EH (cell line): ENCODE measurements at regions not wholly inside any gene's neighbourhood (a gene's known extent, or its start where the extent isn't known, plus 50 kb on each side); places are given as distances from the start of the nearest gene placed in this dataset.

ENCODE experiments used
- DNase-seq: peaks from one replicate; pipeline ENCODE4 v3.0.0-alpha.2; 2015; ENCODE audit warnings: low read depth

DNA sequence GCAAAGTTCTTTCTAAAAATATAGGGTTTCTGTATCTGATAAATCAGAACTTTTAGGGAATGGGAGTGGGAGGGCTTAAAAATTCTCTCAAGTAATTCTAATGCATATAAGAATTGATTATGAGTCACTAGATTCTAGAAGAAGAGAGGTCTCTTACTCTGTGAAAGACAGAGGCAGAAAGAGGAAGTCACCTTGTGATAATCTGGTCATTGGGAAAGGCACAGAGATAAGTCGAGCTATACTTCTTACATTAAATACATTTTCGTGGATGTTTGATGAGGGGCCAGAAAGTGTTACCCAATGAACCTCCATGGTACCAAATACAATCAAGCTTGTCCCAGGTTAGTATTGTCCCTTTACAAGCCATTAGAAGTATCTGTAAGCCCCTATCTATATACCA is 134.4 kb downstream of the MAD2L1 start:
- DNase-seq = no peak

DNA sequence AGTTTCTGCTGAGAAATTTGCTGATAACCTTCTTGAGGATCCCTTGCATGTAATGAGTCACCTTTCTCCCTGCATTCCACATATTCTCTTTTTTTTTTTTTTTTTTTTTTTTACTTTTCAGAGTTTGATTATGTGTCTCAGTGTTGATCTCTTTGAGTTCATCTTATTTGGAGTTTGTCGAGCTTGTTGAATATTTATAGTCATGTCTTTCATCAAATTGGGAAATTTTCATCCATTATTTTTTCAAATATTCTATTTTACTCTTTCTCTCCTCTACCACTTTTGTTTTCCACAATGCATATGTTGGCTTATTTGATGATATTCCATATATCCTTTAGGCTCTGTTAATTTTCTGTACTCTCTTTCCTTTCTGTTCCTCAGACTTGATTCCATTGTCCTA is 136.1 kb downstream of the MAD2L1 start:
- no peak for DNase-seq

DNA sequence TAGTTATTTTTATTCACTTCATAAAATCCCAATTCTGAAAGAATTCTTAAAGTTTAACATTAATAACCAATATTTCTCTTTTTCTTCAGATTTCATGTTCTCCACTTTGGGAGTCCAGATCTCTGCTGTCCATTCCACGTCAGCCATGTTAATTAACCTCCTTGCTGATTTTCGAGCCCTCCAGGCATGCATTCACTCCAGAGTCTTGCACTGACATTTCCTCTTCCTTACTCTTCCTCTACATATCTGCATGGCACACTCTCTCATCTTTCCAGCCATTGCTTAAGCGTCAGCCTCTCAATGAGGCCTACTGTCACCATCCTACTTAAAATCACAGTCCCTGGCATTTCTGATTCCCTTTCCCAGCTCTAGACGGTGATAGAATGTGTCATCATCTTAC is 144.8 kb downstream of the MAD2L1 start:
- DNase-seq = no peak

DNA sequence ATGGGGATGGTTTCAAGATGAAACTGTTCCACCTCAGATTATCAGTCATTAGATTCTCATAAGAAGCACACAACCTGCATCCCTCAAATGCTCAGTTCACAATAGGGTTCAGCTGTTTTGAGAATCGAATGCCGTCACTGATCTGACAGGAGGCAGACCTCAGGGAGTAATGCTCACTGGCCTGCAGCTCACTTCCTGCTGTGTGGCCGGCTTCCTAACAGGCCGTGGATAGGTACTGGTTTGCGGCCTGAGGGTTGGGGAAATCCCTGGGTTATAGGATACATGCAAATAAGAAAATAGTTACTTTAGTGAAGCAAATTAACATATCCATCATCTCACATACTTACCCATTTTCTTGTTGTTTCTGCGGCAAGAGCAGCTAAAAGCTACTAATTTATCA is 160.4 kb downstream of the MAD2L1 start:
- DNase-seq = no peak

DNA sequence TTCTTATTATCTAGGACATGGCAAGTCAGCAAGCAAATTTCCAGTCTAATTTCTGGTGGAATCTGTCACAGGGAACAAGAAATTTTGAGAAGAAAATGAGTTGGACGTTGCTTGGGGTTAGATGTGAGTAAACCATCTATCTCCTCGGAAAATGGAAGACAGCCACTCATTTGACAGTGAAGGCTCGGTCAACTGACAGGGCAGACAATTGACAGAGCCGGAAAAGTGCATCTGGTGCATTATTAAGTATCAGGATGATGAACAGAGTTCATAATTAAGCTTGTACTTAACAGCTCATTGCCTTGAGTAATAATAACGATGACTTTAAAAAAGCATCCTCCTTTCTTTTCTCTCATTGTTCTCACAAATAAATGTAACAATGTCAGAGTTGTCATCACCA is 168.4 kb downstream of the MAD2L1 start:
- no peak for DNase-seq

DNA sequence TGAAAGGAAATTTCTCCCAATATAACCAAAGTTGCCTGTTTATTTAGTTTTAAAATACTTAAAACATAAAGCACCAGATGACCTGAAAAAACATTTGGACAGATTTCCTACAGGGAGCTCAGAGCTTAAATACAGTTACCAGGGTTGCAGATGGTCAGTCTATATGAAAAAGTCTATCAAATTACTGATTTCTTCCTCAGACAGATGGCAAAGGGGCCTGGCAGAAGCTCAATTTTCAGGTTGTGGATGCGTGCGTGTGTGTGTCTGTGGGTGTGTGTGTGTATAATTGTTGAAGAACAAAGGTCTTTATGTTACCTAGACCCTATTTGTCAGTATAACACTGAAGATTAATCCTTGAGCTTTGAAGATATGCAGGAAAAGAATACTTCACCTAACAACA is 169.4 kb downstream of the MAD2L1 start:
- no peak for DNase-seq

DNA sequence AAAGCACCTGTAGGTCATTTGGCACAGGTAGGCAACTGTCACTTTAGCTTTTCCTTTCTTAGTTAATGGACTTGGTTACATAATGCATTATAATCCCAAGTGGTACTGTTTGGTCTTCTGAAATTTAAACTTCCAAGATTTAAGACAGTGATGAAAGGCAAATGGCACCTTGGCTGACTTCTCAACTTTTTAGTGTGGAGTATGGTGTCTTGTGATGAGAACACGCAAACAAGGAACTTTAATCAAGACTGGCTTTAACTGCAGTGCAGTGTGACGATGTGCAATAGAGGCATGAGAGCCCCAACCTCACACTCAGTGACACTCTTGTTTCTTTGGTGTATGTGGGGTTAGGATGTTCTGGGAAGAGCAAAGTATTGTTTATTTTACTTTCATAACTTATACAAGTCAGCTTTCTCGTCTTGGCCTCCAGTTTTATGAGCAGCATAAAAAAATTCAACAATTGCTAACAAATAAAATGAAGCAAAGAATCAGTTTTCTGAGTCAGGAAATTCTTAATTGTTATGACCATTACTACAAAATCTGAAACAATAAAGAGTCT is 171.9 kb downstream of the MAD2L1 start:
- DNase-seq = peak; percentile 7

DNA sequence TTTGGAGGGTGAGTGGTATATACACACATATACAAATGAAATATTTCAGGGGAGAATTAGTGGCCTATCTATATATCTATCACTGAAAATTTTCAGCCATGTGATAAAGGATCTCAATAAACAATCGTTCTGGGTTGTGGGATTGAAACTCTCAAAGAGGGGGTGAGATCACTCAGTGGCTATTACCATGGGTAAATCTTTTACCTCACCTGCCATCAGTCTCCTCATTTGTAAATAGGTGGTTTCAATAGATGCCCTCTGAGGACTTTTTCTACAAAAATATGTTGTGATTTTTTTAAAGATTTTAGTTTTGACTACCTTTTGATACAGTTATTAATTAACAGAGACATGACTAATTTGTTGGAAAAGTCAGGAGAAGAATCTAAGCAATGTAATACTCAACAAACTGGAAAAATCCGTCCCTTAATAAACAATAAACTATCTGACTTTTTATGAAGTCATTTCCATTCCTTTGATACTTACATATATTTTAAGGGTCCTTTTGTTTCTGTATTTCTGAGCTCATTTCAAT is 192.8 kb downstream of the MAD2L1 start:
- DNase-seq = no peak

DNA sequence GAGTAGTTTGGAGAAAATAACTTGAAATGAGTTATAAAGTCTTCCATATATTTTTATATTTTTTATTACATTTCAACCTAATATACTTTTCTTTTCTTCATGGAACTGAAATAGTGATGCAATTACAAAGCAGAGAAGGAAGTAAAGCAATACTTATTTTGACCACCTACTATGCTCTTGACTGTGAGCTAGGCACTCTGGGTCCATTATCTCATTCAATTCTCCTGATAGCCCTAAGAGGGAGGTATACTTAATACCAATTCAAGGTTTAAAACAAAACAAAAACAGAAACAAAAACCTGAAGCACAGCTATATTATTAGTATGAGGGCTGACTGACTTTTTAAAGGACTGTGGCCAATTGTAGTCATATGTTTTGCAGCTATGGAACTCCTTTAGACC is 193.5 kb downstream of the MAD2L1 start:
- DNase-seq = no peak

DNA sequence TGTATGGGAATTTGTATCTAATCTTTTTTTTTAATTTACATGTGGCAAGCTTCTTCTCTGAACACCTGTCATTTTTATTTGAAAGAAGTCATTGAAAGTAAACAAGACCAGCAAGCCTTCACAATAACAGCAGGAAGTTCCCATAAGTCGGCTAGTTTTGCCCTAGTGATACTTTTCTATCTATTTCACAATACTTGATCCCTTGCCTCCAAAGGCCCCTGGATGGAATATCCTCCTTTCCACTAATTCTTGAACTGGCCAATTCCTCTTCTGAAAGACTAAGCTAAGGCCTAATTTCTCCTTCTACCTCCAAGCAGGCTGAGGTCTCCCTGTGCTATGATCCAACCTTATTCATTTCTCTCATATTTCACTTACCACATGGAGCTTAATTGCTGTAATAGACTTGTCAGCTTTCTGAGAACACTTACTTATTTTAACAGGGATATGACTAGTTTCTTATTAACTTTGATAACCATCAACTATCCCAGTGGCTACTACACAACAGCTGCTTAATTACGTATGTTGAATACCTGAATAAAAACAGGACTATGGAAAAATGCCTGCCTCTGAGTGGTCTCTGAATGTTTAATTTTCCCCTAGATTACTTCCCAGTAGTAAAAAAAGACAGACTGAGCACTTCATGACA is 194.2 kb downstream of the MAD2L1 start:
- no peak for DNase-seq

DNA sequence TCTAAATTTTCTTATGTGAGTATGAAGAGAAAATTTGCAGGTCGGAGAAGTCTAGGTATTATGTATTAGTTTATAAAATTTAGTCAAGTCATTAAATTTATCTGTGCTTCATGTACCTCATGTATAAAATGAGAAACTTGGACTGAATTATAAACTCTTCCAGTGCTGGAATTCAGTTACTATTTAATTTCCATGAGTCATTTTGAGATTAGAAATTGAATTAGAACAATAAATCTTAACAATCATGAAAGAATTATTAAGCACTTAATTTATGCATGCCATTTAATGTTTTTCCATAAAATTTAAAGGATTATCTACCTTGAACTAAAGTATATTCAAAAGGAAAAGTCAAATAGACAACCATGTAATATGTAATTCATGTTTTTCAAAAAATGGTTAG is 195.8 kb downstream of the MAD2L1 start:
- no peak for DNase-seq

DNA sequence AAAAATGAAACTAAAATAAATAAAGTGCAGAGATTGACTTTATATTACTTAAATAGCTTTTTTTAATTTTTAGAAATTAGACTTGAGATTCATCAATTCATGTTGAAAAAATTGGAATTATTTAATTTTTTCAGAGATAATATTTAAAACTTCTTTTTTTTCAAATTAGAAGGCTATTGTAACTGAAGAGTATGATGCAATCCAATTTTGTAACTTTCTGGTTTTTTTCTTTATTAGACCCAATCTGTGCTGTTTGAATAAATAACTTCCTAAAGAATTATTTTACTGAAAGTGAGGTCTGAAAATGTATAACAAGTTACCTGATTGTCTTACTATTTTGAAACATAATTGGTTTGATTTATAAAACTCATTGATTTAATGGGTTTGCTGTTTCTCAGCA is 200.9 kb downstream of the MAD2L1 start:
- DNase-seq = no peak

DNA sequence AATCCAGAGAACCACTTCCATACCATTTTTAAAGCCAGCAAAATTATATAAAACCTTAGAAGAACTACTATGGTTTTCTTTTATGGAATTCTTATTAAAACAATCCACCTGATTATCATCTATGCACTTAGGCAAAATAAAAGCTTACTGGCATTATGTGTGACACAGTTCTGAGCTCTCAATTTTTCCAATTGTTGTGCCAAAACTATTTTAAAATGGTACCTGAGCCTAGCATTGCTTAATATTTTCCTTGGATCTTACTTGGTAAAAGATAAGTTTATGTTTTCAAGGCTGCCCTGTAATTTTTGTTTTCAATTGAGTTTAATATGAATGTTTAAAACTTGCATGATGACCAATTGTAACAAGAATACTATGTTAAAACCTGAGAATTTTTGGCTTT is 201.3 kb downstream of the MAD2L1 start:
- DNase-seq = no peak

DNA sequence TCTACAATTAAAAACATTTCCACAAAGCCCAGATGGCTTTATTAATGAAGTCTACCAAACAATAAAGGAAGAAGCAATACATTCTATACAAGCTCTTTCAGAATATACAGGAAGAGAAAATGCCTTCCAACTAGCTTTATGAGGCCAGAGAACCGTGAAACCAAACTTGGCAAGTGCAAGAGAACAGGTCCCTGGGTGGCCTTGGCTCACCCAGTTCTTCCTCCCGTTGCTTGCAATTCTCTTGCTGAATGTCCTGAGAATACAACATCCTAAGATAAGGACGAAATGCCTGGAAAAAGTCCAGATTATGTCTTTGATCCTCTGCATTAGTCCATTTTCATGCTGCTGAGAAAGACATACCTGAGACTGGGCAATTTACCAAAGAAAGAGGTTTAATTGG is 204.9 kb downstream of the MAD2L1 start:
- no peak for DNase-seq

DNA sequence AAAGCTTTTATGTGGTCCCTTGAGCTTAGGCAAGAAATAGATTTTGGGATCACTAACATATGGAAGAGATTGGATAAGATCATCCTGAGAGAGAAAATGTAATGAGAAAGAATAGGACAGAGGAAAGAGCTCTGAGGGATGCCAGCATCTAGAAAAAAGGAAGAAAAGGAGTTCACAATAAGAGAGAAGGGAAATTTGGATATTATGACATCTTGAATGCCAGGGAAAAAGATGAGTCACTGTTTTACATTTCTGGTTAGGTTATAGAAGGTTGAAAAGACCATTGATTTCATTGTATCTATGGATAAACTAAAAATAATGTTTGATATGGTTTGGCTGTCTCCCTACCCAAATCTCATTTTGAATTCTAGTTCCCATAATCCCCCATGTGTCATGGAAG is 208.5 kb downstream of the MAD2L1 start:
- no peak for DNase-seq

DNA sequence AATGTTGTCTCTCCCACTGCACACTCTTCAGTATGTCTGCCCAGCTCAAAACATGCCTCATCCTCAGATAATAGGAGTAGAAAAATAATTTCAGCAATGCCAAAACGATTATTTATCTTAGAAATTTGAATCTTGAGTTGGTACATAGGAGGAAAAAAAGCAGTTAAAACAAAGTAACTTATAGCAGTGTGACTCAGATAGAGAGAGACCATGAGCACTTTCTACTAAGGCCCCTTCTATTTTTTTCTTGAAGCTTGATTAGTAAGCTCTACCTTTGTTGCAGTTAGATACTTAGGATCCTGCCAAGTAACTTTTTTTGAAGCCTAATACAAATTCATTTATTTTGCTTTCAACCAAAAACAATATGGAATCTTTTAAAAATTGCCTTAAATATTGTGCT is 212.3 kb downstream of the MAD2L1 start:
- DNase-seq = no peak

DNA sequence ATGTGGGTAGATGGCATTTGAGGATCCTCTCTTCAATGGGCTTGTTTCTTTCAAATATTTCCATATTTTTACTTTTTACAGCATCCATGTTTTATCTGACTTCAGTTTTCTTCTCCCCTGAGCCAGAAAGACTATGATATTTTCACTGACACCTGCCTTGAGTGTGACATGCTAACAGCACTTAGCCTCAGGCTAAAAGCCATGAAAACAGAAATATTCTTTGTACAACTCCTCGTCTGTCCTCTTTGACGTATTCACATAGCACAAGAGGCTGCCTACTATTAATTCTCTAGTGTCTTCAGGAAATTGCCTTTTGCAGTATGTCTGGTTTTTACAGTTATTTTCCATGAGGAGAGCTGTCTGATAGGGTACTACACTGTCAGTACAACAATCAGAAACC is 215.0 kb downstream of the MAD2L1 start:
- no peak for DNase-seq

DNA sequence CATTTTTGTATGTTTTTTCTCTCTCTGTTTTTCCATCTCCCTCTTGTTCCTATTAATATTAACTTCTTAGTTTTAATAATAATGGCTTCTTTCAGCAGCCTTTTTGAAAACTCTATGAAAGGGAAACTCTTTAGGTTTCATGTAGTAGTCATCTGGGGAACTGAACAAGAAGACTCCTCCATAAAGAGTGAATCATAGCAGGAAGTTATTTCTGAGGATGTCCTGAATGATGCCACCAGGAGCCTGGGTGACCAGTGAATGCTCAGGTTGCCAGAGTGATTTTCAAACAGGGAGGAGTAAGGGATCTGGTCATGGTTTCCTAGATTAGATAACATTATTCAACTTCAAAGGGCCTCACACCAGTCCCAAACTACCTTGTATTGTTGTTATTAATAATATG is 212.8 kb upstream of the PDE5A start:
- peak; percentile 9 for DNase-seq

DNA sequence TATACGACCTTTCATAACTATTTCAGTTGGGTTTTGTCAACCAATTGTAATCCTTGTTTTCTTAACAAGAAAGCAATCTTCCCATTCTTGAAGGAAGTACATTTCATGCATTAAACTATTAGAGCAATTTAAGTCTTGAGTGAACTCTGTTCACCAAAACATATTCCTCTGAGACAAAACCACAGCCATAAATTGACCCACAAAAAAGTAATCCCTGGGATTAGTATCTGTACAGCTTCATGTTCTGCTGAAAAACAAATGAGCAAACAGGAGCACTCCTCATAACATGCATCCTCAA is 207.0 kb upstream of the PDE5A start:
- peak; percentile 50 for DNase-seq

DNA sequence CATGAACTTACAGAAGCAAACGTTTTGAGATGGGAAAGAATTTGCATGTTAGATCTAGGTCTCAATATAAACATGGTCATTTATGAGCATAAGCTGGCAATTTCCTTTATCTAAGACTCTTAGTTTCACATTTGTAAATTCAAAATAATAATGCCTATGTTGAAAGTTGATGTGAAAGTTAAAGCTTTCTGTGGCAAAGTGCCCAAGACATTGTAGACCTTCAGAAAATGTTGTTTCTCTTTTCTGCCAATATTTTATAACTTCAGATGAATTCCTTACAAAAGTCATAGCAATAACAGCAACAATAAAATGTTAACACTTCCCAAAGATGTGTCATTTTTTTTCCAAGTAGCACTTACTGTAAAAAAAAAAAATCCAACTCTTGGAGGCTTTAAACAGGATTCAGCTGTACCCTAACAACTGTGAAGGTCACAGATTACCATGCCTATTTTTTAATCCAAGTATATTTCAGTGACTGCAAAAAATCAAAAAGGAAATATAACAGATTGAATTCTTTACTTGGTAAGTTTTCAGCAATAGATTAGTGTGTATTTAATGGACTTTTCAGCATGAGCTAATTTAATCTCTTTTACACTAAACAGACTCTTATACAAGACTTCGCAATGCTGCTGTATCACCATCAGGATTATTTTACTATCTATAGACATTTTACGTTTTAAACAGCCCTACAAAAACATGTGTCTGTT is 206.5 kb upstream of the PDE5A start:
- no peak for DNase-seq

DNA sequence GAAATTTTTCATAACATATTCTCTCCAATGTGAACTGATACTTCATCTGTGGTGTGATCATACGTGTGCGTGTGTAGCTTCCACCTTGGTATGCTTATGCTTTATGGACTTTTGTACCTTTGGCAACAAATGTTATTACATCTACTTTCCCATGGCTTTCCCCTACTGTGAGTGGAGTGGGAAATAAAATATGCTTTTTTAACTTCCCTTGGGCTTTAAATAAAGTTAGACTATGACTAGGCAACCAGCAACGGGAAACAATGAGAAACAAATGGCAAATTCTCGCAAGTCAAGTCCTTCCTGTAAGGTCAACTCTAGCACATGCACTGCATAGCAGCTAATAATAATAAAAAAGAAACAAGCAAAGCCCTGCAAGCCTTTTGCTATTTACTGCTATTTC is 205.0 kb upstream of the PDE5A start:
- peak; percentile 48 for DNase-seq

DNA sequence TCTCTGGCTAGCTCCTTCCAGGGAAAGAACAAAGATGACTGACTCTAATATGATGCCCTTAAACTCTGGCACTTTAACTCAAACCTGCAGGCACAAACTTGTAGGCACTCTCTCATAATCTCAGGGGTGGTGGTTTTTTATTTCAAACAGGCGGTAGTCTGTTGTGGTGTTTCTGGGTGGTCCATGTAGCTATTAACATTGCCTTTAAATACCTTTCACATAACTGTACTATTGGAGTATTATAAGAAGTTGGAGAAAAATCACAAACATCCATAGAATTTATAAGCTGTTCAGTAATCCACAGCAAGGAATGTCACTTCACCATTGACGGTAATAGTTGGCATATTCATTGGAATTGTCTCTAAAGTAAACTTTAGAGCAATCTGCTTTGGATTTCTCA is 204.2 kb upstream of the PDE5A start:
- DNase-seq = peak; percentile 26

DNA sequence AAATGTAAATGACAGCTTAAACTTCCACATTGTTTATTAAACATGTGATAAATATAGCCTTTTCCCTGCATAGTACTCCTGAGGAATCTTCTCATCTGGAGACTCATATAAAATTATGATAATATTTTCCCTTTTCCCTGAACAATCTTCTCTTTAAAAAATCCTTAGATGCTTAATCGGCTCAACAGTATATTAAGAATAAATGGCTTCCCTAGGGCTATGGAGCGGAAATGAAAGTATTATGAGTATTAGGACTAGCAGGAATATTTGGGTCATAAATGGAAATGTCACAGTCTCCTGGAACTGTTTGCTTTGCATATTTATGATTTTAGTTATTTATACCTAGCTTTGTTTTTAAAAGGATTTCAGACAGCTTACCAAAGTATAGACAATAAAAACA is 200.7 kb upstream of the PDE5A start:
- no peak for DNase-seq

DNA sequence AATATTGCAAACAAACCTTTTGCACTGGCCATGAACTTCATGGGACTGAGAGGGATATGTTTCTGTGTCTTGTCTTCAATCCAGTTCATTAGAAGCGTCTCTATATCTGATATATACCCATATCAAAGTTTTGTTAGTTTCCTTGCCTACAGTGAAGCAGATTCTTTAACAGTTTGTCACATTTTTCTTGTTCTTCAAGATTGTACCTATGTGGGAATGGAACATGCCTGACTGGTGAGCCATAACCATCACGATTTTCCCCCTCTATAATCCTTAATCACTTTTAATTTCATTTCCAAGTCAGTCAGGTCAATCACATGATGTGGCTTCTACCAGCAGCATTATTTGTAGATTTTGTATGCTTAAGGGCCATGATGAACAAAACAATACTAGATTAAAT is 197.1 kb upstream of the PDE5A start:
- DNase-seq = no peak
